ENCODE measurements at regions not wholly inside any gene's neighbourhood (a gene's known extent, or its start where the extent isn't known, plus 50 kb on each side); places are given as distances from the start of the nearest gene placed in this dataset.

GRCh38 chr2:134144081-134144596, 109.7 kb upstream of the MGAT5 start:
- ChIA-PET CTCF (interaction anchor here (1.1 to 2.4 kb wide), 5 partner anchors 10 to 300 kb away, joined by 3 to 6 read pairs (median 3); no protein-coding TSS in a partner anchor), POLR2A (no interaction called here)
- DNase-seq (ENCODE audit: extremely low spot score) = no peak
- TF ChIP-seq CTCF (IDR thresholded peaks at IDR 0.05; ENCODE audit: control extremely low read depth, extremely low read depth, low read depth, missing control alignments) = no peak

DNA sequence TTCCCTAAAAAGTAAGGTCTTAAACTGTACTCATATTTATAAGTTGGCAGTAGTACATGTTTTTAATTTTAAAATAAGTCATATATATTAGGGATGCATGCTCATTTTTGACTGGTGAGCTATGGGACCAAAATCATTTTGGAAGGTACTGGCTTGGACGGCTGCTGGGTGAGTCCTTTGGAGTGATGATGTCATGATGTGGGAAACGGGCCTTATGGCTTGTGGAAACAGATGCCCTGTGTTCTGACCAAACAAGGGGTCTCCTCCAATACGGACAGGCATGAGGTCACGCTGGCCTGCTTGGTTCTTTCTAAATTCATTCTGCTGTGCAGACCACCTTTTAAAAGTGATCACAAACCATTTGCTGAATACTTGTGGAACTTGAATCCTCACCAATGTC, 109.2 kb upstream of the MGAT5 start:
- no peak for DNase-seq (ENCODE audit: extremely low spot score)
- ChIA-PET POLR2A (no interaction called here), CTCF (interaction anchor here (1.1 to 2.4 kb wide), 3 partner anchors 10 to 300 kb away, joined by 3 to 6 read pairs (median 3); no protein-coding TSS in a partner anchor)
- no peak for TF ChIP-seq CTCF (IDR thresholded peaks at IDR 0.05; ENCODE audit: control extremely low read depth, extremely low read depth, low read depth, missing control alignments)

- no peak for TF ChIP-seq CTCF (IDR thresholded peaks at IDR 0.05; ENCODE audit: control extremely low read depth, extremely low read depth, low read depth, missing control alignments)
- no peak for DNase-seq (ENCODE audit: extremely low spot score)
- POLR2A ChIA-PET = no interaction called here
- CTCF ChIA-PET = no interaction called here
These were observed 108.4 kb upstream of the MGAT5 start for GRCh38 chr2:134145519-134145918.

DNA sequence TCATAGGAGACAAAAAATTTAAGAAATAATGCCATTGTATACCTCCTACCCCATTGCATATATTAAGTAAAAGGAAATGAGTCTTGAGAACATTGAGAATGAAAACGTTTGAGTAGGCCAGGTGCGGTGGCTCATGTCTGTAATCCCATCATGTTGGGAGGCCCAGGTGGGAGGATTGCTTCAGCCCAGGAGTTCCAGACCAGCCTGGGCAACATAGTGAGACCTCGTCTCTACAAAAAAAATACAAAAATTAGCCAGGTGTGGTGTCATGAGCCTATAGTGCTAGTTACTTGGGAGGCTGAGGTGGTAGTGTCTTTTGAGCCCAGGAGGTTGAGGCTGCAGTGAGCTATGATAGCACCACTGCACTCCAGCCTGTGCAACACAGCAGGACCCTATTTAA, 107.7 kb upstream of the MGAT5 start:
- TF ChIP-seq CTCF (IDR thresholded peaks at IDR 0.05; ENCODE audit: control extremely low read depth, extremely low read depth, low read depth, missing control alignments) = no peak
- DNase-seq (ENCODE audit: extremely low spot score) = no peak
- POLR2A ChIA-PET = no interaction called here
- CTCF ChIA-PET = interaction anchor here (0.6 to 1.8 kb wide), 6 partner anchors 9 to 266 kb away, joined by 3 to 4 read pairs (median 4); no protein-coding TSS in a partner anchor

DNA sequence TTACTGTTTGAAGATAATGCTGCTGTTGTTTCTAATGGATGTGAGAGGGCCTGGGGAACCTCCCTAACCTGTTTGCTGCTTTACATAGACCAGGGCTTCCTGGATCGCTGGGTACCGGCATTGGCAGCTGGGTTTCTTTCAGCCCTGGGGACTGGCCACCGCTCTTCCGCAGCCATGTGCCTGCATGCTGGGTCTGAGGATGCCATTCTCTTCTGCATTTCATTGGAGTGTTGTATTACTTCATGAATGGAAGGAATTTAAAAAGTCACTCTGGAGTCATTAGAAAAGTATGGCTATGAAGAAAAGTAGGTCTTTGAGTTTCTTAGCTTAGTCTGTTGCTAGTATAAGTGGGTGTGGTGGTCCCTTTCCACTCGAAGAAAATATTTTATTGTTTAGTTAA, 107.3 kb upstream of the MGAT5 start:
- ChIA-PET CTCF (interaction anchor here (0.6 to 1.8 kb wide), 6 partner anchors 9 to 265 kb away, joined by 3 to 4 read pairs (median 4); no protein-coding TSS in a partner anchor), POLR2A (no interaction called here)
- no peak for TF ChIP-seq CTCF (IDR thresholded peaks at IDR 0.05; ENCODE audit: control extremely low read depth, extremely low read depth, low read depth, missing control alignments)
- DNase-seq (ENCODE audit: extremely low spot score) = no peak

- POLR2A ChIA-PET = no interaction called here
- CTCF ChIA-PET = interaction anchor here (1.3 to 2.4 kb wide), 2 partner anchors 30 to 71 kb away, joined by 4 to 13 read pairs; no protein-coding TSS in a partner anchor
- no peak for TF ChIP-seq CTCF (IDR thresholded peaks at IDR 0.05; ENCODE audit: control extremely low read depth, extremely low read depth, low read depth, missing control alignments)
- no peak for DNase-seq (ENCODE audit: extremely low spot score)
These were observed 105.7 kb upstream of the MGAT5 start for GRCh38 chr2:134148172-134148571.

Data from GM10248 (cell line).